ENCODE measurements at regions not wholly inside any gene's neighbourhood (a gene's known extent, or its start where the extent isn't known, plus 50 kb on each side); places are given as distances from the start of the nearest gene placed in this dataset.

GRCh38 chr2:8498994-8499393, 182.9 kb upstream of the ID2 start:
- no TSS peak for BruUV-seq (replicated peaks)
- H3K9ac ChIP-seq (ENCODE audit: insufficient read depth in 1 of 2, low read depth in 2 of 2, low read length in 2 of 2) = no peak overlapping the region
- CTCF ChIA-PET (ENCODE audit: low intra/inter-chr PET ratio) = no interaction called here

More at GRCh38 chr2:8498994-8499393, 182.9 kb upstream of the ID2 start:
- WGBS (ENCODE audit: insufficient coverage, low coverage, missing lambda C conversion rate) = 0% methylated on average over 3 of the region's 3 CpGs
- no peak for ATAC-seq
- Histone ChIP-seq H4K20me1 (replicated peaks; ENCODE audit: control insufficient read depth, insufficient read depth, low read length) (peaks cover 4% of the 10 kb centered on the region; the same call in 1 of the 2 replicates), H3K36me3 (ENCODE audit: control insufficient read depth, insufficient read depth, low read length) (no peaks in the 10 kb centered on the region), H3K9me3 (replicated peaks; ENCODE audit: control insufficient read depth, insufficient read depth, low read depth, low read length) (no peaks in the 10 kb centered on the region), H3K27ac (ENCODE audit: extremely low read depth, low read depth, low read length) (no peak overlapping the region), H3K9me1 (ENCODE audit: control insufficient read depth, insufficient read depth, low read length) (no peaks in the 10 kb centered on the region), H3K4me2 (ENCODE audit: insufficient read depth, low read length) (no peak overlapping the region), H3K4me3 (no peak overlapping the region), H3K27me3 (ENCODE audit: control insufficient read depth in 2 of 2, insufficient read depth in 2 of 2, low read length in 2 of 2) (peaks cover 29 to 89% of the 10 kb centered on the region in 2 experiments), H2AFZ (ENCODE audit: low read depth, low read length) (no peak overlapping the region), H3K79me2 (ENCODE audit: control insufficient read depth, insufficient read depth, low read length) (no peaks in the 10 kb centered on the region), H3K4me1 (replicated peaks in 1 of 2; ENCODE audit: control insufficient read depth in 2 of 2, insufficient read depth in 2 of 2, low read length in 2 of 2) (peaks cover 0 to 2% of the 10 kb centered on the region in 2 experiments; a peak in 1 of 5 replicates)
- POLR2A ChIA-PET = no interaction called here
- no peak for TF ChIP-seq MEF2A (IDR thresholded peaks at IDR 0.05; ENCODE audit: control insufficient read depth, low read depth, low read length)
- TF ChIP-seq TBP (optimal IDR thresholded peaks at IDR 0.05; ENCODE audit: low read depth, low read length) = no peak
- TF ChIP-seq RBM17 (IDR thresholded peaks at IDR 0.05; ENCODE audit: borderline replicate concordance, low read depth, low read length) = no peak
- no peak for TF ChIP-seq FOXJ3 (CRISPR knock-in tag; IDR thresholded peaks at IDR 0.05)
- TF ChIP-seq SIX5 (IDR thresholded peaks at IDR 0.05; ENCODE audit: borderline replicate concordance in 1 of 2, insufficient read depth in 1 of 2, low read depth in 1 of 2, low read length in 2 of 2) = no peak
- TF ChIP-seq SMAD3 (CRISPR knock-in tag; conservative IDR thresholded peaks at IDR 0.05) = no peak
- no peak for TF ChIP-seq ATF1 (CRISPR knock-in tag; IDR thresholded peaks at IDR 0.05)
- TF ChIP-seq ATF1 (tag; IDR thresholded peaks at IDR 0.05) = no peak
- no peak for TF ChIP-seq TSHZ1 (CRISPR knock-in tag; IDR thresholded peaks at IDR 0.05)
- TF ChIP-seq FOXK1 (CRISPR knock-in tag; IDR thresholded peaks at IDR 0.05; ENCODE audit: borderline replicate concordance) = no peak
- no peak for TF ChIP-seq KAT2B (IDR thresholded peaks at IDR 0.05; ENCODE audit: low read depth, low read length)
- TF ChIP-seq IRF1 (CRISPR knock-in tag; IDR thresholded peaks at IDR 0.05; ENCODE audit: borderline replicate concordance) = no peak
- in situ Hi-C loops (cut with MboI) (no loop called here), intact Hi-C loops (cut with micrococcal nuclease) (no loop called here)
- no peak for DNase-seq (ENCODE audit: extremely low read depth in 1 of 4, low spot score in 3 of 4)
- FAIRE-seq = no peak

Data from K562 (cell line).